Smooth muscle cell (in vitro differentiated cells): ENCODE measurements at regions not wholly inside any gene's neighbourhood (a gene's known extent, or its start where the extent isn't known, plus 50 kb on each side); places are given as distances from the start of the nearest gene placed in this dataset.

Experiments
- DNase-seq: peaks from one replicate; lab custom pipeline; 2025; ENCODE audit not compliant: unreplicated experiment; lab: John Stamatoyannopoulos, UW
- H2AFZ ChIP-seq: fragments of 200-600 bp; sonication (generic); 2 replicates; pipeline ENCODE4 v1.6.0; 2016; ENCODE audit warnings: antibody characterized with exemption, low read depth, mild to moderate bottlenecking
- H3F3A ChIP-seq: fragments of 200-600 bp; sonication (generic); 2 replicates; pipeline ENCODE4 v1.6.0; 2017; ENCODE audit warnings: antibody characterized with exemption, low read depth
- H3K27ac ChIP-seq: fragments of 200-600 bp; sonication (generic); 2 replicates; pipeline ENCODE4 v1.5.1; 2016; ENCODE audit warnings: low read depth, mild to moderate bottlenecking
- H3K27me3 ChIP-seq: fragments of 200-600 bp; sonication (generic); 2 replicates; pipeline ENCODE4 v1.6.1; 2016; ENCODE audit warnings: low read depth, mild to moderate bottlenecking
- H3K36me3 ChIP-seq: fragments of 200-600 bp; sonication (generic); 2 replicates; pipeline ENCODE4 v1.5.1; 2016; ENCODE audit warnings: low read depth
- H3K4me1 ChIP-seq: fragments of 200-600 bp; sonication (generic); 2 replicates; pipeline ENCODE4 v1.5.1; 2016; ENCODE audit warnings: low read depth
- H3K4me2 ChIP-seq: fragments of 200-600 bp; sonication (generic); 2 replicates; pipeline ENCODE4 v1.6.0; 2016; ENCODE audit warnings: mild to moderate bottlenecking
- H3K4me3 ChIP-seq: fragments of 200-600 bp; sonication (generic); 2 replicates; pipeline ENCODE4 v1.5.1; 2016; ENCODE audit warnings: mild to moderate bottlenecking
- H3K79me2 ChIP-seq: fragments of 200-600 bp; sonication (generic); 2 replicates; pipeline ENCODE4 v1.6.0; 2016; ENCODE audit warnings: low read depth, mild to moderate bottlenecking
- H3K9ac ChIP-seq: fragments of 200-600 bp; sonication (generic); 2 replicates; pipeline ENCODE4 v1.6.0; 2016; ENCODE audit warnings: low read depth
- H3K9me3 ChIP-seq: fragments of 200-600 bp; sonication (generic); replicated peaks from 2 replicates; pipeline ENCODE4 v1.5.1; 2016; ENCODE audit warnings: low read depth
- H4K20me1 ChIP-seq: fragments of 200-600 bp; sonication (generic); 2 replicates; pipeline ENCODE4 v1.6.0; 2016; ENCODE audit warnings: low read depth
- WGBS: methylation state at CpG from one replicate; pipeline ENCODE4 v1.1.7; 2016; ENCODE audit warnings: low lambda C conversion rate; 5-methylcytosine and 5-hydroxymethylcytosine counted together
- TF ChIP-seq, protein P1 (sequence below): fragments of 200-600 bp; sonication (generic); IDR thresholded peaks from 2 replicates; pipeline ENCODE4 v1.5.1; 2017; ENCODE audit warnings: borderline replicate concordance, mild to moderate bottlenecking, antibody characterized with exemption; ENCODE audit not compliant: insufficient read depth, poor library complexity, severe bottlenecking

- Histone ChIP-seq H3K27ac (no peak overlapping the region), H3K9me3 (no peaks in the 10 kb centered on the region), H3K79me2 (no peaks in the 10 kb centered on the region), H3K4me1 (no peaks in the 10 kb centered on the region), H3K9ac (no peak overlapping the region), H4K20me1 (no peaks in the 10 kb centered on the region), H2AFZ (no peak overlapping the region), H3K4me3 (no peak overlapping the region), H3F3A (no peaks in the 10 kb centered on the region), H3K36me3 (no peaks in the 10 kb centered on the region), H3K4me2 (no peak overlapping the region), H3K27me3 (no peaks in the 10 kb centered on the region)
- TF ChIP-seq, protein P1, sequence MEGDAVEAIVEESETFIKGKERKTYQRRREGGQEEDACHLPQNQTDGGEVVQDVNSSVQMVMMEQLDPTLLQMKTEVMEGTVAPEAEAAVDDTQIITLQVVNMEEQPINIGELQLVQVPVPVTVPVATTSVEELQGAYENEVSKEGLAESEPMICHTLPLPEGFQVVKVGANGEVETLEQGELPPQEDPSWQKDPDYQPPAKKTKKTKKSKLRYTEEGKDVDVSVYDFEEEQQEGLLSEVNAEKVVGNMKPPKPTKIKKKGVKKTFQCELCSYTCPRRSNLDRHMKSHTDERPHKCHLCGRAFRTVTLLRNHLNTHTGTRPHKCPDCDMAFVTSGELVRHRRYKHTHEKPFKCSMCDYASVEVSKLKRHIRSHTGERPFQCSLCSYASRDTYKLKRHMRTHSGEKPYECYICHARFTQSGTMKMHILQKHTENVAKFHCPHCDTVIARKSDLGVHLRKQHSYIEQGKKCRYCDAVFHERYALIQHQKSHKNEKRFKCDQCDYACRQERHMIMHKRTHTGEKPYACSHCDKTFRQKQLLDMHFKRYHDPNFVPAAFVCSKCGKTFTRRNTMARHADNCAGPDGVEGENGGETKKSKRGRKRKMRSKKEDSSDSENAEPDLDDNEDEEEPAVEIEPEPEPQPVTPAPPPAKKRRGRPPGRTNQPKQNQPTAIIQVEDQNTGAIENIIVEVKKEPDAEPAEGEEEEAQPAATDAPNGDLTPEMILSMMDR: no peak
- no peak for DNase-seq
- WGBS: 92% methylated on average over 6 of the region's 6 CpGs
Observed at GRCh38 chr7:3134745-3135144, 91.1 kb upstream of the CARD11 start.

- DNase-seq: no peak
- Histone ChIP-seq H3K36me3 (no peaks in the 10 kb centered on the region), H3F3A (no peaks in the 10 kb centered on the region), H3K27ac (no peak overlapping the region), H4K20me1 (no peaks in the 10 kb centered on the region), H3K9ac (no peak overlapping the region), H3K4me1 (no peaks in the 10 kb centered on the region), H3K9me3 (no peaks in the 10 kb centered on the region), H3K79me2 (no peaks in the 10 kb centered on the region), H2AFZ (no peak overlapping the region), H3K27me3 (no peaks in the 10 kb centered on the region), H3K4me3 (no peak overlapping the region), H3K4me2 (no peak overlapping the region)
- TF ChIP-seq, protein P1: no peak
- 83% methylated on average over 6 of the region's 6 CpGs for WGBS
Observed at GRCh38 chr7:3135626-3136025, 92.0 kb upstream of the CARD11 start.

DNA sequence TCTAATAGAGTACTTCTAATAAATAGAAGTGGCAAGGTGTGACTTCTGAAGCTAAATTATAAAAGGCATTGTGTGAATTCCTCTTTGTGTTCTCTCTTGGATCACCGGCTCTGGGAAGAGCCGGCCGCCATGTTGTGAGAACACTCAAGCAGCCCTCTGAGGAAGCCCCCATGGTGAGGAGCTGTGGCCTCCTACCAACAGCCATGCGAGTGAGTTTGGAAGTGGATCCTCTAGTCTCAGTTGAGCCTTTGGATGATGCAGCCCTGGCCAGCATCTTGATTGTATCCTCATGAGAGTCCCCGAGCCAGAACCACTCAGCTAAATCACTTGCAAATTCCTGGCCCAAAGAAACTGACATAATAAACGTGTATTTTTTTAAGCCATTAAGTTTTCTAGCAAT is 94.5 kb upstream of the CARD11 start:
- 96% methylated on average over 6 of the region's 6 CpGs for WGBS
- Histone ChIP-seq H3K9ac (no peak overlapping the region), H3K4me2 (no peak overlapping the region), H3K36me3 (no peaks in the 10 kb centered on the region), H2AFZ (no peak overlapping the region), H3K79me2 (no peaks in the 10 kb centered on the region), H3K4me3 (no peak overlapping the region), H3K27ac (no peak overlapping the region), H3K9me3 (no peaks in the 10 kb centered on the region), H4K20me1 (no peaks in the 10 kb centered on the region), H3K4me1 (no peaks in the 10 kb centered on the region), H3F3A (no peaks in the 10 kb centered on the region), H3K27me3 (no peaks in the 10 kb centered on the region)
- TF ChIP-seq, protein P1: no peak
- DNase-seq: no peak

- Histone ChIP-seq H3K4me3 (no peak overlapping the region), H3K9me3 (no peaks in the 10 kb centered on the region), H3K27ac (no peak overlapping the region), H3K36me3 (no peaks in the 10 kb centered on the region), H3F3A (no peaks in the 10 kb centered on the region), H3K4me2 (no peak overlapping the region), H3K27me3 (no peaks in the 10 kb centered on the region), H3K9ac (no peak overlapping the region), H3K79me2 (no peaks in the 10 kb centered on the region), H2AFZ (no peak overlapping the region), H4K20me1 (no peaks in the 10 kb centered on the region), H3K4me1 (no peaks in the 10 kb centered on the region)
- TF ChIP-seq, protein P1: no peak
- WGBS: 93% methylated on average over 6 of the region's 6 CpGs
- no peak for DNase-seq
Observed at GRCh38 chr7:3138997-3139396, 95.3 kb upstream of the CARD11 start.
